ENCODE measurements at regions not wholly inside any gene's neighbourhood (a gene's known extent, or its start where the extent isn't known, plus 50 kb on each side); places are given as distances from the start of the nearest gene placed in this dataset.

- H3K79me2 ChIP-seq (ENCODE audit: control insufficient read depth, insufficient read depth, low read length), result no peaks in the 10 kb centered on the region
- H4K5ac ChIP-seq (ENCODE audit: low read length), result no peak overlapping the region
- H3K4ac ChIP-seq (ENCODE audit: low read depth, low read length), result no peak overlapping the region
- H3K4me1 ChIP-seq (ENCODE audit: control insufficient read depth, low read depth, low read length), result no peaks in the 10 kb centered on the region
- H3K56ac ChIP-seq (ENCODE audit: low read length), result no peak overlapping the region
- no peak overlapping the region for H3K9ac ChIP-seq (ENCODE audit: low read length)
- H2BK15ac ChIP-seq (replicated peaks; ENCODE audit: low read depth), result no peak overlapping the region
- no peak overlapping the region for H3K4me3 ChIP-seq (ENCODE audit: low read length)
- H3K79me1 ChIP-seq (ENCODE audit: low read length), result no peaks in the 10 kb centered on the region
- no peaks in the 10 kb centered on the region for H3K27me3 ChIP-seq (ENCODE audit: insufficient read depth, low read length, poor library complexity)
- H3K27ac ChIP-seq (ENCODE audit: low read depth, low read length), result no peak overlapping the region
- no peak overlapping the region for H3K18ac ChIP-seq (ENCODE audit: low read length)
- H2AK5ac ChIP-seq (ENCODE audit: low read length), result no peak overlapping the region
- no peak for DNase-seq
- H3K23ac ChIP-seq (ENCODE audit: low read length), result no peak overlapping the region
- H3K36me3 ChIP-seq (ENCODE audit: control insufficient read depth, insufficient read depth, low read length), result no peaks in the 10 kb centered on the region
- no CpG with 5 or more reads among the region's 2 CpGs for WGBS (ENCODE audit: extremely low coverage, insufficient coverage, low lambda C conversion rate)
- no peak overlapping the region for H2BK120ac ChIP-seq (ENCODE audit: low read depth, low read length)
- H2BK5ac ChIP-seq (ENCODE audit: low read length), result no peak overlapping the region
- no peak overlapping the region for H3K4me2 ChIP-seq (ENCODE audit: low read length)
- H4K8ac ChIP-seq (ENCODE audit: low read depth, low read length), result no peak overlapping the region
Measured at GRCh38 chr10:118401708-118402193, 59.6 kb upstream of the FAM204A start.

- Histone ChIP-seq H2BK15ac (replicated peaks; ENCODE audit: low read depth) (no peak overlapping the region), H3K23ac (ENCODE audit: low read length) (no peak overlapping the region), H2BK120ac (ENCODE audit: low read depth, low read length) (no peak overlapping the region), H3K79me1 (ENCODE audit: low read length) (no peaks in the 10 kb centered on the region), H3K36me3 (ENCODE audit: control insufficient read depth, insufficient read depth, low read length) (no peaks in the 10 kb centered on the region), H3K9ac (ENCODE audit: low read length) (no peak overlapping the region), H3K4me3 (ENCODE audit: low read length) (no peak overlapping the region), H3K27me3 (ENCODE audit: insufficient read depth, low read length, poor library complexity) (no peaks in the 10 kb centered on the region), H3K18ac (ENCODE audit: low read length) (no peak overlapping the region), H3K27ac (ENCODE audit: low read depth, low read length) (no peak overlapping the region), H3K4me1 (ENCODE audit: control insufficient read depth, low read depth, low read length) (no peaks in the 10 kb centered on the region), H3K4me2 (ENCODE audit: low read length) (no peak overlapping the region), H4K8ac (ENCODE audit: low read depth, low read length) (no peak overlapping the region), H4K5ac (ENCODE audit: low read length) (no peak overlapping the region), H2BK5ac (ENCODE audit: low read length) (no peak overlapping the region), H3K79me2 (ENCODE audit: control insufficient read depth, insufficient read depth, low read length) (no peaks in the 10 kb centered on the region), H2AK5ac (ENCODE audit: low read length) (no peak overlapping the region), H3K4ac (ENCODE audit: low read depth, low read length) (no peak overlapping the region), H3K56ac (ENCODE audit: low read length) (no peak overlapping the region)
- no peak for DNase-seq
- no CpG with 5 or more reads among the region's 4 CpGs for WGBS (ENCODE audit: extremely low coverage, insufficient coverage, low lambda C conversion rate)
Measured at GRCh38 chr10:118397391-118397790, 55.3 kb upstream of the FAM204A start.

GRCh38 chr10:118395947-118396346 is 53.8 kb upstream of the FAM204A start:
- Histone ChIP-seq H3K4ac (ENCODE audit: low read depth, low read length) (no peak overlapping the region), H3K79me2 (ENCODE audit: control insufficient read depth, insufficient read depth, low read length) (no peaks in the 10 kb centered on the region), H3K23ac (ENCODE audit: low read length) (no peak overlapping the region), H2BK15ac (replicated peaks; ENCODE audit: low read depth) (no peak overlapping the region), H3K4me3 (ENCODE audit: low read length) (no peak overlapping the region), H2BK5ac (ENCODE audit: low read length) (no peak overlapping the region), H4K8ac (ENCODE audit: low read depth, low read length) (no peak overlapping the region), H3K9ac (ENCODE audit: low read length) (no peak overlapping the region), H3K4me2 (ENCODE audit: low read length) (no peak overlapping the region), H3K4me1 (ENCODE audit: control insufficient read depth, low read depth, low read length) (no peaks in the 10 kb centered on the region), H3K56ac (ENCODE audit: low read length) (no peak overlapping the region), H2AK5ac (ENCODE audit: low read length) (no peak overlapping the region), H3K27me3 (ENCODE audit: insufficient read depth, low read length, poor library complexity) (no peaks in the 10 kb centered on the region), H3K27ac (ENCODE audit: low read depth, low read length) (no peak overlapping the region), H3K18ac (ENCODE audit: low read length) (no peak overlapping the region), H2BK120ac (ENCODE audit: low read depth, low read length) (no peak overlapping the region), H3K36me3 (ENCODE audit: control insufficient read depth, insufficient read depth, low read length) (no peaks in the 10 kb centered on the region), H3K79me1 (ENCODE audit: low read length) (no peaks in the 10 kb centered on the region), H4K5ac (ENCODE audit: low read length) (no peak overlapping the region)
- no CpG with 5 or more reads among the region's 5 CpGs for WGBS (ENCODE audit: extremely low coverage, insufficient coverage, low lambda C conversion rate)
- DNase-seq, result no peak

- Histone ChIP-seq H4K5ac (ENCODE audit: low read length) (no peak overlapping the region), H3K4me3 (ENCODE audit: low read length) (no peak overlapping the region)
Measured at GRCh38 chr10:118394301-118395200, 52.4 kb upstream of the FAM204A start.

GRCh38 chr10:118392761-118393160 is 50.6 kb upstream of the FAM204A start:
- Histone ChIP-seq H2BK120ac (ENCODE audit: low read depth, low read length) (no peak overlapping the region), H2BK15ac (replicated peaks; ENCODE audit: low read depth) (no peak overlapping the region), H3K18ac (ENCODE audit: low read length) (no peak overlapping the region), H3K27me3 (ENCODE audit: insufficient read depth, low read length, poor library complexity) (no peaks in the 10 kb centered on the region), H2AK5ac (ENCODE audit: low read length) (no peak overlapping the region), H3K4me2 (ENCODE audit: low read length) (no peak overlapping the region), H3K4me1 (ENCODE audit: control insufficient read depth, low read depth, low read length) (no peaks in the 10 kb centered on the region), H3K56ac (ENCODE audit: low read length) (no peak overlapping the region), H3K4me3 (ENCODE audit: low read length) (no peak overlapping the region), H4K8ac (ENCODE audit: low read depth, low read length) (no peak overlapping the region), H3K23ac (ENCODE audit: low read length) (no peak overlapping the region), H4K5ac (ENCODE audit: low read length) (no peak overlapping the region), H2BK5ac (ENCODE audit: low read length) (no peak overlapping the region), H3K79me2 (ENCODE audit: control insufficient read depth, insufficient read depth, low read length) (no peaks in the 10 kb centered on the region), H3K27ac (ENCODE audit: low read depth, low read length) (no peak overlapping the region), H3K79me1 (ENCODE audit: low read length) (no peaks in the 10 kb centered on the region), H3K36me3 (ENCODE audit: control insufficient read depth, insufficient read depth, low read length) (no peaks in the 10 kb centered on the region), H3K9ac (ENCODE audit: low read length) (no peak overlapping the region), H3K4ac (ENCODE audit: low read depth, low read length) (no peak overlapping the region)
- DNase-seq, result no peak
- no CpG with 5 or more reads among the region's 5 CpGs for WGBS (ENCODE audit: extremely low coverage, insufficient coverage, low lambda C conversion rate)

More at GRCh38 chr10:118394301-118395200, 52.4 kb upstream of the FAM204A start:
- Histone ChIP-seq H3K4ac (ENCODE audit: low read depth, low read length) (no peak overlapping the region), H3K36me3 (ENCODE audit: control insufficient read depth, insufficient read depth, low read length) (no peaks in the 10 kb centered on the region), H3K79me2 (ENCODE audit: control insufficient read depth, insufficient read depth, low read length) (no peaks in the 10 kb centered on the region), H2AK5ac (ENCODE audit: low read length) (no peak overlapping the region), H2BK15ac (replicated peaks; ENCODE audit: low read depth) (no peak overlapping the region), H3K79me1 (ENCODE audit: low read length) (no peaks in the 10 kb centered on the region), H2BK120ac (ENCODE audit: low read depth, low read length) (no peak overlapping the region), H3K4me1 (ENCODE audit: control insufficient read depth, low read depth, low read length) (no peaks in the 10 kb centered on the region), H3K9ac (ENCODE audit: low read length) (no peak overlapping the region), H3K56ac (ENCODE audit: low read length) (no peak overlapping the region), H3K4me2 (ENCODE audit: low read length) (no peak overlapping the region), H2BK5ac (ENCODE audit: low read length) (no peak overlapping the region), H3K23ac (ENCODE audit: low read length) (no peak overlapping the region), H3K27ac (ENCODE audit: low read depth, low read length) (no peak overlapping the region), H3K27me3 (ENCODE audit: insufficient read depth, low read length, poor library complexity) (no peaks in the 10 kb centered on the region), H4K8ac (ENCODE audit: low read depth, low read length) (no peak overlapping the region), H3K18ac (ENCODE audit: low read length) (no peak overlapping the region)
- DNase-seq, result no peak
- WGBS (ENCODE audit: extremely low coverage, insufficient coverage, low lambda C conversion rate), result no CpG with 5 or more reads among the region's 8 CpGs
